ENCODE measurements at regions not wholly inside any gene's neighbourhood (a gene's known extent, or its start where the extent isn't known, plus 50 kb on each side); places are given as distances from the start of the nearest gene placed in this dataset.

- peaks cover 10% of the 10 kb centered on the region for H3K9me3 ChIP-seq (ENCODE audit: control insufficient read depth, low read length)
- no peaks in the 10 kb centered on the region for H3K9me3 Mint-ChIP-seq
- no peaks in the 10 kb centered on the region for H3K27me3 ChIP-seq (ENCODE audit: control insufficient read depth, insufficient read depth, low read length, poor library complexity, severe bottlenecking)
- no peak overlapping the region for H3K27ac Mint-ChIP-seq
- H3K4me3 ChIP-seq (ENCODE audit: low read length), result no peak overlapping the region
- 93 to 100% methylated on average over 3 to 4 of the region's 4 CpGs for WGBS, 2 experiments (ENCODE audit: insufficient coverage in 1 of 2, insufficient read length in 1 of 2)
- H3K27ac ChIP-seq (ENCODE audit: low read depth, low read length), result no peak overlapping the region
- TF ChIP-seq CTCF (conservative IDR thresholded peaks at IDR 0.05), result no peak
- H3K36me3 ChIP-seq (ENCODE audit: control insufficient read depth, insufficient read depth, low read length), result no peaks in the 10 kb centered on the region
- H3K4me1 Mint-ChIP-seq, result no peaks in the 10 kb centered on the region
- no peaks in the 10 kb centered on the region for H3K4me1 ChIP-seq (ENCODE audit: control insufficient read depth, insufficient read depth, low read length)
- no peak overlapping the region for H3K4me3 Mint-ChIP-seq
- H3K27me3 Mint-ChIP-seq (ENCODE audit: insufficient read depth), result no peaks in the 10 kb centered on the region
- no peak overlapping the region for H3K9ac ChIP-seq (ENCODE audit: extremely low read depth, low read length, poor library complexity, severe bottlenecking)
- DNase-seq, result no peak
- no peaks in the 10 kb centered on the region for H3K36me3 Mint-ChIP-seq (ENCODE audit: low read depth)
These were observed 281.0 kb downstream of the SAMD5 start for GRCh38 chr6:147789430-147789947.

- no peak overlapping the region for H3K4me3 ChIP-seq (ENCODE audit: low read length)
- H3K4me3 Mint-ChIP-seq, result no peak overlapping the region
- H3K9ac ChIP-seq (ENCODE audit: extremely low read depth, low read length, poor library complexity, severe bottlenecking), result no peak overlapping the region
- H3K27ac Mint-ChIP-seq, result no peak overlapping the region
- no peaks in the 10 kb centered on the region for H3K36me3 ChIP-seq (ENCODE audit: control insufficient read depth, insufficient read depth, low read length)
- H3K27ac ChIP-seq (ENCODE audit: low read depth, low read length), result no peak overlapping the region
- no peaks in the 10 kb centered on the region for H3K27me3 Mint-ChIP-seq (ENCODE audit: insufficient read depth)
- DNase-seq, result no peak
- peaks cover 10% of the 10 kb centered on the region for H3K9me3 ChIP-seq (ENCODE audit: control insufficient read depth, low read length)
- H3K9me3 Mint-ChIP-seq, result no peaks in the 10 kb centered on the region
- no peaks in the 10 kb centered on the region for H3K4me1 ChIP-seq (ENCODE audit: control insufficient read depth, insufficient read depth, low read length)
- H3K4me1 Mint-ChIP-seq, result no peaks in the 10 kb centered on the region
- WGBS, 2 experiments (ENCODE audit: insufficient coverage in 1 of 2, insufficient read length in 1 of 2), result 91 to 100% methylated on average over 1 of the region's 2 CpGs
- no peaks in the 10 kb centered on the region for H3K36me3 Mint-ChIP-seq (ENCODE audit: low read depth)
- no peak for TF ChIP-seq CTCF (conservative IDR thresholded peaks at IDR 0.05)
- no peaks in the 10 kb centered on the region for H3K27me3 ChIP-seq (ENCODE audit: control insufficient read depth, insufficient read depth, low read length, poor library complexity, severe bottlenecking)
These were observed 285.6 kb downstream of the SAMD5 start for GRCh38 chr6:147793871-147794643.

GRCh38 chr6:147802459-147802858 lies 294.0 kb downstream of the SAMD5 start:
- Histone ChIP-seq H3K9me3 (ENCODE audit: control insufficient read depth, low read length) (peaks cover 16% of the 10 kb centered on the region), H3K36me3 (ENCODE audit: control insufficient read depth, insufficient read depth, low read length) (no peaks in the 10 kb centered on the region), H3K4me3 (ENCODE audit: low read length) (no peak overlapping the region), H3K27me3 (ENCODE audit: control insufficient read depth, insufficient read depth, low read length, poor library complexity, severe bottlenecking) (no peaks in the 10 kb centered on the region), H3K27ac (ENCODE audit: low read depth, low read length) (no peak overlapping the region), H3K4me1 (ENCODE audit: control insufficient read depth, insufficient read depth, low read length) (no peaks in the 10 kb centered on the region), H3K9ac (ENCODE audit: extremely low read depth, low read length, poor library complexity, severe bottlenecking) (no peak overlapping the region)
- Mint-ChIP-seq H3K36me3 (ENCODE audit: low read depth) (no peaks in the 10 kb centered on the region), H3K27me3 (ENCODE audit: insufficient read depth) (no peaks in the 10 kb centered on the region), H3K9me3 (peaks cover 10% of the 10 kb centered on the region), H3K27ac (no peak overlapping the region), H3K4me3 (no peak overlapping the region), H3K4me1 (no peaks in the 10 kb centered on the region)
- no peak for TF ChIP-seq CTCF (conservative IDR thresholded peaks at IDR 0.05)
- WGBS, 2 experiments (ENCODE audit: insufficient coverage in 1 of 2, insufficient read length in 1 of 2), result 95 to 100% methylated on average over 2 to 3 of the region's 4 CpGs
- DNase-seq, result no peak

All from endodermal cell (in vitro differentiated cells).